Suppressor macrophage (primary cell): ENCODE measurements at regions not wholly inside any gene's neighbourhood (a gene's known extent, or its start where the extent isn't known, plus 50 kb on each side); places are given as distances from the start of the nearest gene placed in this dataset.
"Not testable (repeated sequence)": the region's sequence is repeated elsewhere in the genome, so short reads cannot be mapped to it uniquely, and the experiment has no call there.

ENCODE experiments used
- DNase-seq, 4 experiments: peaks; one replicate each; pipeline ENCODE4 v3.0.0-alpha.2; 2020 to 2022

DNA sequence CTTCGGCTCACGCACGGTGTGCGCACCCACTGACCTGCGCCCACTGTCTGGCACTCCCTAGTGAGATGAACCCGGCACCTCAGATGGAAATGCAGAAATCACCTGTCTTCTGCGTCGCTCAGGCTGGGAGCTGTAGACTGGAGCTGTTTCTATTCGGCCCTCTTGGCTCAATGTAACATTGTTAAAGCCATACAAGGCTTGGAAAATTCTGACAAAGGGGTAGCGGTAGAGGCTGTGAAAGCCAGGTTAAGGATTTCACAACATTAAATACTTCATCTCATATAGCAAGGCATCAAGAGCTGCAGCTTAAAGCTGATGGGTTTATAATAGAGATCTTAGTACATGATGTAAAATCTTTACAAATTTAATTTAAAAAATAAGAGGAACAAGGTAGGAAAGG, 211.8 kb downstream of the BTBD3 start:
- not testable (repeated sequence) for DNase-seq

DNA sequence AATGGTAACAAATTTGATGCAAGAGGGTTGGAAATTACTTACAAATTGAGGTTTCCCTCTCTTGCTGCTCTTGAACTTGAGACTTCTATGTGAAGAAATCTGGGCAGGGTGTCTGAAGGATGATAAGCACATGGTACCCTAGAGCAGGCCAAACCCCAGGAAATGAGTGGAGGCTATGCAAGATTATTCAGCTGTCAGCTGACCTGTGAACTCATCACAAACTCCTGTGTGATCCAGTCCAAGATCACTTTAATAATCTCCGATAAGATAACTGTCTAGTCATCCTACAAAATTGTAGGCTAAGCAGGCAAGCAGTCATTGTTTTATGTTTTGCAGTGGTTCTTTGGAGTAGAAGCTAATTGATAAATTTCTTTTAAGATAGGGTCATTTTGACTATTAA, 213.1 kb downstream of the BTBD3 start:
- no peak for DNase-seq

DNA sequence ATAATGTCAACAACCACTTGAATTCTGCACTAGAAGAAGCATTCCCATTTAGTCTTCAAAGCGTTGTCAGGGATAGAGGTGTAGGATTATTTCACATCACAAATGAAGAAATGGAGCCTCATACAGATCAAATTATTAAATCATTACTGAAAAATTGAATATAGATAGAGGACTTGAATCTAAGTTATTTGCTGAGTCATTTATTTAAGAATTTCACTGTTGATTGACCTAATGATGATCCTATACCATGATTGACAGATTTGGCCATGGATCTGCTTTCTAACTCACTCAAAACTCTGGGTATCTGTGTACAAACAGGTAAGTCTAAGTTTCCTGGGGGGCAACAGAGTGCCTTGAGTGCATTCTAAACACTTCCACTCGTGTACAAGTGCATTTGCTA, 215.9 kb downstream of the BTBD3 start:
- no peak for DNase-seq

DNA sequence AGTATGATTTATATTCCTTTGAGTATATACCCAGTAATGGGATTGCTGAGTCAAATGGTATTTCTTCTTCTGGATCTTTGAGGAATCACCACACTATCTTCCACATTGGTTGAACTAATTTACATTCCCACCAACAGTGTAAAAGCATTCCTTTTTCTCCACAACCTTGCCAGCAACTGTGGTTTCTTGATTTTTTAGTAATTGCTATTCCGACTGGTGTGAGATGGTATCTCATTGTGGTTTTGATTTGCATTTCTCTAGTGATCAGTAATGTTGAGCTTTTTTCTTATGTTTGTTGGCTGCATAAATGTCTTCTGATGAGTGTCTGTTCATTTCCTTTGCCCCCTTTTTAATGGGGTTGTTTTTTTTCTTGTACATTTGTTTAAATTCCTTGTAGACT, 228.3 kb downstream of the BTBD3 start:
- DNase-seq = not testable (repeated sequence)

DNA sequence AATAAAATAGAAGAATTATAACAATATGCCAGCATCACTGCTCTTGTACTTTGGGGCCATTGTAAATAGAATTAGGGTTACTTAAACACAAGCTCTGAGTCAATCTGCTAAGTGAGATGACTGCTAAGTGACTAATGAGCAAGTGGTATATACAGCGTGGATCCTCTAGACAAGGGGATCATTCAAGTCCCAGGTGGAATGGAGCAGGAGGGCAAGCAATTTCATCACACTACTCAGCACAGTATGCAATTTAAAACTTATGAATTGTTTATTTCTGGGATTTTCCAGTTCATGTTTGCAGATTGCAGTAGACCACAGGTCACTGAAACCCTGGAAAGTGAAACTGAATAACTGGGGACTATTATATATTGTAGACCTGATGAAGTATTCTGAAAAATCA, 235.3 kb downstream of the BTBD3 start:
- DNase-seq = no peak

DNA sequence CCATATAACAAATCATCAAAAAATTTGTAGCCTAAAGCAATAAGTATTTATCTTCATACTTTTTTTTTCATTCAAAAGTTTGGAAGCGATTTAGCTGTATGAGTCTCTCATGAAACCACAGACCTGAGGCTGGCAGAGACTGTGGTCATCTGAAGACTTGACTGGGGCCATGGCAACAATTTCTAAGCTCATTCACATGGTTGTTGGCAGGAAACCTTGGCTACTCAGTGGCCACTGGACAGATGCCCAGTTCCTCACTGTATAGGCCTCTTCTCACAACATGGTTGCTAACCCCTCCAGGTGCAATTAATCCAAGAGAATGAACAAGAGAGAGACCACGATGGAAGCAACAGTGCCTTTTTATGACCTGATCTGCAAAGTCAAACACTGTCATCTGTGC, 235.9 kb downstream of the BTBD3 start:
- DNase-seq = no peak

DNA sequence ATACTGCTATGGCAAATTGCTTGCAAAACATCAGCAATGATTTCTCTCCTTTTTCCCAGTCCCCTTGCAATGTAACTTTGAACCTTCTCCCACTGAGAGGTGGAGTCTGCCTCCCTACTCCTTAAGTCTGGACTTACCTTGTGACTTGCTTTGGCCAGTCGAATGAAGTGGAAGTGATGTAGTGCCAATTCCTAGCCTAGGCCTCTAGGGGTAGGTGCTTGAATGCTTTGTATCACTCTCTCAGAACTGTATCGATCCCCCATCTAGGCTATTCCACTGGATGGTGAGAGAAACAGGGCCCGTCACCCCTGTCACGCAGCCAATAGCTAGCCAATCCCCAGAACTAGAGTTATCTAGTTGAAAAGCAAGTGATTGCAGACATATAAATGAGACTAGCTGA, 238.6 kb downstream of the BTBD3 start:
- no peak for DNase-seq

DNA sequence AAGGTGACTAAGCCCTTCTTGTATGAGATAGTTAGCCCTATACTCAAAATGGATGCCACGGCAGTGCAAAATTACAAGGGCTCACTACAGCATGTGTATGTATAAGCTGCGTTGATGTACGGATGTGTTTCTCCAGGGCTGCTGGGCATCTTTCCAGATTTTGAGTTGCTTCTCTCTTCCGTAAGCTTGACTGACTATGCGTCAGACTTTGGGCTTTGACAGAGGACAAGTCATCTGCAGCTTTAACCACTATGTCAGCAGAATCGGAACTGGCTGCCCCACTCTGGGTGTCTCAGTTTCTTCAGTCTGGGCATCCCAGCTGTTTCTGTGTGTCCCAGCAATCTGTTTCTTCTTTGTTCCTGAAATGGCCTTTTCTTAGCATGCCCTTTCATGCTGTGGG, 241.6 kb downstream of the BTBD3 start:
- no peak for DNase-seq

DNA sequence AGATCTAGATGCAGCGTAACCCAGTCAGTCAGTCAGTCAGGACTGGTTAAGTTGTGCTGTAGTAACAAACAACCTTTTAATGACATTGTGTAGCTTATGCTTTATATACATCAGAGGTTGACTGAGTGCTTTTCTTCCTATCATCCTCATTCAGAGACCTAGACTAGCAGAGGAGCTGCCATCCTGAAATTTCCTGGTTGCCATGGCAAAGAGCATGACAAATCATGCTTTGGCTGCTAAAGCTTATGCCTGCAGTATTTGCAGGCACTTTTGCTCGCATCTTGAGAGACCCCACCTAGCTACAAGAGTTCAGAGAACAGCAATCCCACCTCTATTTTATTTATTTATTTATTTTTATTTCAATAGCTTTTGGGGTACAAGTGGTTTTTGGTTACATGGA, 244.0 kb downstream of the BTBD3 start:
- no peak for DNase-seq

DNA sequence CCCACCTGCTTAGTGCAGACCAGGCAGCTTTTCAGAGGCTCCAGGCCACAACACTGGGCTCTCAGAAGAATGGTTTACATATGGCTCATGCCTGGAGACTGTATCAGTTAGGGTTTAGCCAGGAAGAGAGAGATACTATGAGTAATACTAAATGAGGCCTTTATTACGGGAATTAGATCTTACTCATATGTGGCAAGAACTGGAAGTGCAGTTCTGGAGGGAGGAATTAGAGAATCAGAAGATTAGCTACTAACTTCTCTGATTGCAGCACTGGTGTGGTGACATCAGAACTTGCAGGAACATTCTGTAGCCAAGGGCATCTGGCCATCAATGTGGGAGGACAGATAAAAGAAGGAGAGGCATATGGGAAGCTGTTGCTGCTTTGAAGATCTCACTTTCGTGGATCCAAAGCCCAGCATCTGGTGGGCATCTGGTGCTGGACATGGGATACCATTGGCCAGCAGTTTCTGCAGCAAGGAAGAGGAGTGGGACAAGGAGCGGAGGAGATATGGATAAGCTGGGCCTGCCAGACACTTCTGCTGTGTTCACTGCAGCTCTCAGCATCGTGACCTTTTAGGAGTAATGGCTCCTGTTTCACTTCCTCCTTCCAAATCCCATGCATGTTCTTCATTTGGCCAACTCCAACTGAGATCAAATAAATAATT, 248.5 kb downstream of the BTBD3 start:
- peak; percentile 61 to 80 (median 70) for DNase-seq

DNA sequence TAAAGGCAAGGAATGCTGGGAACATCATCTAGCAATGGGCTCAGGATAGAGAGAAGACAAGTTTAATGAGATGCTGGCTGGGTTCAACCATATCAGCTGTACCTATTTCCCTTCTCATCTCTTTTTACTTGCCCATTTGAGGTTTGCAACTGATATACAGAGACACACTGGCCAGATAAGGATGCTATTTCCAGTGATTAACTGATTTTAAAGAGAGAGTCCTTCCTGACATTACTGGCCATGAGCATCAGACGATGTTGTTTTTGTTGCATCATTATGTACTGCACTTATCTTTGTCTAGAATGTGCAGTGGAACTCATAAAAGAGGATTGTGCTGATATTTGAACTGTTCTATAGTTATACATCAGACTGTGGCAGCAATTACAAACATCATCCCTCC, 252.7 kb downstream of the BTBD3 start:
- no peak for DNase-seq

DNA sequence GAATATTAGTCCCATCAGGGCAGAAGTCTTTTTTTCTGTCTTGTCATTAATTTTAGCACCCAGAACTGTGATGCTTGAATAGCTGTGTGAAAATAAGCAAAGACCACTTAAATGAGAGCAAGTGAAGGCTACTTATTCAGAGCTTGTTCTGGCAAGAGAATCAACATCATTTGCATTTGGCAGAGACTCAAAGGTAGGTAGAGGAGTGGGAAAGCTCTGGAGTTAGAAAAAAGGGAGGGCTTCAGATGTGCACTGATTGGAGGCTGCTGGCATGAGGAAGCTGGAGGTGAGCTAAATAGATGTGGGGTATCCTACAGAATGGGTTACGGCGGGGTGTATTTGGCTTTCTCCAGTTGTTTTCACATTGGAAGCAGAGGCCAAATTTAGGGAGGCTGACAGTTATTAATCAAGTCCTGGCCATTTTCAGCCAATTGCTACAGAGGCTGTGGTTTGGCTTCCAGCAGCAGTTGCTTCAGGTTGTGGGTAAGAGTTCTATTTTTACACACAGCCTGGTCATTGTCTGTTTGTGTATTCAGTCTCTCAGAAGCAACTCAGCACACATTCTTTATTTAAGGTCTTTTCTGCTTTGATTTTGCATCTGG, 254.3 kb downstream of the BTBD3 start:
- DNase-seq = peak in 3 of 4 experiments; percentile 20 to 28 (median 26)

DNA sequence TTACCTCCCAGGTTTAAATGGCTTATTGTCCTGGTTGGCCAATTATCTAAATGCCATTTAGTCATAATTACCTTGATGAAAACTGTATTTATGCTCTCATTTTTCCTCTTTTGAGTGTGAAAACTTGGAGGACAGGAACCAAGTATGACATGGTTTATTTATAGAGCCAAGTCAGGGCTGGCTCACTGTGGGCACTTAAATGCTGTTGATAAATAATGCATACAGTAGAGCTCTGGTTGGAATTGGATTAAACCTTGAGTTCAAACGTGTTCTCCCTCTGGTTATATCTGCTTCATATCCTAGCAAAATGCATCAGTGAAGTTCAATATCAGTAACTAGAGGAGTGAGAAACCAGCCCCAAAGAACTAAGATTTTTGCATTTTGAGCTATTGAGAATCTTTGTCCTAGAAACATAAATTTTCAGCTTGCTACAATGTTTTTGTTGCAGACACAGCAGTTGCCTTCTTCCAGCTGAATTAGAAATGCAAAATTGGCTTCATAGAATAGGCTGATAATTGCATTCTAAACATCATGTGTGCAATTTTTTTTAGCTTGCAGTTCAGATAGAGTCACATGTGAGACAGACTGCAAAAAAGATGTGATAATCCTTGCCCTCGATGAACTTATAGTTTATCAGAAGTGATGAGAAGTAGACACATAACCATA, 255.8 kb downstream of the BTBD3 start:
- peak in 2 of 4 experiments; percentile 5 to 7 for DNase-seq

DNA sequence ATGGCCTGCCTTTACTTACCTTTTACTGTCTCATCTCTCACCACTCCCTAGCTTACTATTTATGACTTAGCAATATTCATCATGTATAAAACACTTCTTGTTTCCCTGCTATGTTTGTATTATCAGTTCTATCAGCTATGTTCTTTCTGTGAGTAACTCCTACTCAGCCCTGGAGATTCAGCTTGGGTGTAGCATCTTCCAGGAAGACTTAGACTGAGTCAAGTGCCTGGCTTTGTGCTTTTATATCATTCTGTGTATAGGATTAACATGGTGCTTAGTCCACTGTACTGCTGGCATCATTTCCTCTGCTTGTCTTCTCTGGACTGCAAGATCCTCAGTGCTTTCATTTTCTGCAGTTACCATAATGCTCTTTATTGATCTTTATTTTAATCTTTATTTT, 257.8 kb downstream of the BTBD3 start:
- DNase-seq = no peak

DNA sequence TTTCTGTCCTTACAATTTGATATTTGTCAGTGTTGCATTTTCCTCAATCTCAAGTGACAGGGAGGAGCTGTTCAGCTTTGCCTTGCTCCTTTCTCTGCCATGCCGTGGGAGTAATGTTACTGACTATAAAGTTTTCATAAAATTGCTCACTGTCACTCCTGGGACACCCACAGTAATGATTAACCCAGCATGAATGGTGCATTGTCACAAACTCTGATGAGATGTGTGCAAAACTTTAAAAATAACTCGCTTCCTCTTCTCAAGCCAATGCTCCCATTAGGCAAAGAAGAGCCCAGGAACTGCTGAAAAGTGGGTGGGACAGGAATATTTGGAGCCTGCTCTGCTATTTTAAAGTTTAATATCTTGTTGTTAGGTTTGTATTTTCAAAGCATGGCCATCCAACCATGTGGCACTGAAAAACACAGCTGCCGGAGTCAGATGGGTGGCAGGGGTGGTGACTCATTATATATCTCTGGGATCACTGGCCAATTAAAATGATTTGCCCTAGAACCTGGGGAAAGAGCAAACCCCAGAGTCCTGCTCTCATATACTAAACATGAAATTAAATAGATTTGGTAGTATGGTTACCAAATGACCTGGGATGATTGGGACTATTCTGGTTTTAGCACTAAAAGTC, 260.1 kb downstream of the BTBD3 start:
- peak; percentile 36 to 68 (median 47) for DNase-seq

DNA sequence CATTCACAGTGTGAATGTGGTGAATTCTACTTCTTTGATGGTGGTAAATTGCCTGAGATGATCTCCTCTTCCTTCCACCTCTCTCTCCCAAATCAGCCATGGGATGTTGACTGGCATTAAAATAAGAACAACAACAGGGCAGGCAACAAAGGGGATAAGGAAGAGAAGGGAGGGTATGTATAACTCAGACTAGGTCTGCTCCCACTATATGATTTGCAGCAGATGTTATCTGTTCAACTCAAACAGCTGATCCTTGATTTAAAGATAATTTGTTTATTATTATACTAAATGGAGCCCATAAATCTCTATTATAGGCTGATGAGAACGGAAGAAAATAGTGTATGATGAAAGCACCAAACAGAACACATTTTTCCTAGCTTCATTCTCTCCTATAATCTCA, 262.0 kb downstream of the BTBD3 start:
- no peak for DNase-seq

DNA sequence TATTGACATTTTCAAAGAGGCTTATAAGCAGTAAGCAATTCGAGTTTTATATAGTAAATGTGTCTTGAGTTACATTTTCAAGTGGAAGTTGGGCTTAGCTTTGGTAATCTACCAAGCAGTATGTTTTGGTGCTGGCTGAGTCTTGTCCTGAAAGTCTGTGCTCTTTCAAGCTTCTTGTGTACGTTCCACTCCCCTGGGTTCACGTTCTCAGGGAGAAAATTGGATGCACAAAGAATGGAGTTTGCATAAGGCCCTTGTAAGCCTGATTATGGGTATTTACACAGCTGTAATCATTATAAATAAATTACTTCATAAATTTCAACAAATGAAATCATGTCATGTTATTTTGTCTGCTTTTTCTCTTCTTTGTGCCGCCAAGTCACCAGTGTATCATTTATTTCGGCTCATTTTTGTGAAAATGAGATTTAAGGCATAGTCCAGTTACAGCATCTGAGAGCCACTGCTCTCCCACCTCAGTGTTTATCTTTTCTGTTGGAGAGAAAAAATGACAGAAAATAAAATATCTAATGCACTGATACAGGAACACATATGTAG, 262.5 kb downstream of the BTBD3 start:
- DNase-seq = no peak

DNA sequence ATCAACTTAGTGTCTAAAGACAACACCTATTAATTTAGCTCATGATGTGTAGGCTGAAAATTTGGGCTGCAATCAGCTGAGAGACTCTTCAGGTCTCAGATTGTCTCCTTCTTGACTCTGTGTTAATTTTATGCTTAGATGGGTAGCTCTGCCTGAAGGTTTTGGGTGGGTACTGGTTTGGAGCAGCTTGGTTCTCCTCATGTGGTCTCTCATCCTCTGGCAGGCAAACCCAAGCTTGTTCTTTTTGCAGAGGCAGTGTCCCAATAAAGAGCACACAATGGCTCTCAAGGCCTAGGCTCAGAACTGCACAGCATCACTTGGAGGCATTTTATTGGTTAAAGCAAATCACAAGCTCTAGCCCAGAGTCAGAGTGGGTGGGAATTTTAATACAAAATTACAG, 280.6 kb downstream of the BTBD3 start:
- DNase-seq = no peak

DNA sequence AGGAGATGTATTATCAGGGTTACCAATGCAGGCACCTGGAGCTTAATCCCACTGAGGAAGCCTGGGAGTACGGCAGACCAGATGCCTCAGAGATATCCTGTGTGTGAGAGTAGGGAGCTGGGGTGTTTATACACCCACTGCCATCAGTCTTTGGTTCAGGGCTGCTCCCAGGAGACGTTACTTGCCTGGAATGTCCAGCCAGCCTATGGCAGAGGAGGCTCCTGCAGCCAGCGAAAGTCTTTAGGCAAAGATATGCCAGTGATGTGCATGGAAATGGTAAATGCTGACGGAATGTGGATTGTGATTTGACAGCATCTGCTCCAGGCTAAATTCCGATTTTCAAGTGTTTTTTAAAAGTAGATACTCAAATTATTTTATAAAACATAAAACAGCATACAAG, 282.0 kb downstream of the BTBD3 start:
- DNase-seq = no peak

DNA sequence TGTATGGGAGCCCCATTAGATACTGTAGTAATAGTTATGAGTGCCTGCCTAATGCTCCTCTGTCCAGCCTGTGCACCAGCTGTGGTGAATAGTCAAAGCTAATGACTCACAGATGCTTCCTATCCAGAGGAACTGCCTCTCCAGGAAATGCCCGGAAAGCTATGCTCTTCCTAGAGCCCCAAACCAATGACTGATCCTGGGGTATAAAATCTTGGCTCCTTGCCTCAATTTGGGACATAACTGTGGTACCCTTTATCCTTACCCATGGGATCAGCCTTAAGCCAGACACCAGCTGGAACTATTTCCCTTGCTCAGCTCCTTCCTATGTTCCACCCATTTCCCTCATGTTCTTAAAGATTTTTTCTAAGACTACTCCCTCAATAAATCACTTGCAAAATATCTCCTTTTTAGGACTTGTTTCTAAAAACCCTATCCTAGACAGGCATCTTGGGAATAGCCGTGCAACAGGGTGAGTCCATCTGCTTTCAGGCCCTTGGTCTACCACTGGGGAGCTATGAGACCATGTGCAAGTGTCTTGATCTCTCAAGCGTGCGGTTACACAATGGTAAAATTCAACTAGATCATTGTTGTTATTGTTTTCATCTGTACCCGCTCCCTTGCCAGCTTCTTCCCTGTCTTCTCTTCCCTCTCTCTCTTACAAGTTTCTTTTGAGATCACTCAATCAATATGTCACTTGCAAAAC, 283.7 kb downstream of the BTBD3 start:
- no peak for DNase-seq

DNA sequence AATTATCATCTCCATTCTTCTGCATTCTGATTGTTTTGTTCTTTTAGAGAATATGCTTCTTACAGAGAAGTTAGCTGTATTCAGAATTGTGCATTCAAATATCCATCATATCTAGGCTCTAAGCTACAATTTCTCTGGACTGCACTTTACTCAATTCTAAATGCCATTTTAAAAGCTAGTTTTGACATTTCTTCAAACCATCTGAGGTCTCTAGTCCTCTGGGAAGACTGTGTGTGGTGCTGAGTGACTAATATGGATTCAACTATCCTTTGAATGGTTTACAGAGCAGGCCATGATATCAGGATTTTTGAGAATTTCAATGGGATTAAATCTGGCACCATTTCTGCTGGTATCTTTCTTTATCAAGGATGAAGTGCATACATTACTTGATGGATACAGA, 285.7 kb downstream of the BTBD3 start:
- DNase-seq = no peak

DNA sequence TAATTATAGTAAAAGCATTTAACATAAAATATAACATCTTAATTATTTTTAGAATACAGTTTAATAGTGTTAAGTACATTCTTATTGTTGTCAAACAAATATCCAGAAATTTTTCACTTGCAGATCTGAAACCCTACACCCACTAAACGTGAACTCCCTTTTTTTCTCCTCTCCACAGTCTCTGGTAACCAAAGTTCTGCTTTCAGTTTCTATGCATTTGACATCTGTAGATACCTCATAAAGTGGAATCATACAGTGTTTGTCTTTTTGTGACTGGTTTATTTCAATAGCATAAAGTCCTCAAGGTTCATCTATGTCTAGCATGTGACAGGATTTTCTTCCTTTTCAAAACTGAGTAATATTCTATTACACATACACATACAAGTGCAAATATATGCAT, 286.3 kb downstream of the BTBD3 start:
- DNase-seq = peak in 2 of 4 experiments; percentile 16 to 35

DNA sequence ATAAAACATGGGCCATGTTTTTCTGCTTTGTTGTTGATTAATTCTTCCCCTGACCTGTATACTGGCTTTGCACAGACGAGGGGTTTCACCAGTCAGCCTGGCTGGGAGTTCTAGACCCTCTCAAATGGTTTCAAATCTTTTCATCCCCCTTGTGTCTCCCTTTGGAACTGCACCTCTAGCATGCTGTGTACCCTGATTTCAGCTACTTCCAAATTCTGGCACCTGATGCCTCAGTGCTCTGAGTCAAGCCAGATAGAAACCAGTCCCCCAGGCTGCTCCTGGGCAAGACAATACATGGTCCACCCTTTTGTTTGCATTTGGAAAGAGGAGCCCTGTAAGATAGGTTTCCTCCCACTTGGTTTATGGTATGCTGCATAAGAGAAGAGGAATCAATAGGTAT, 290.2 kb downstream of the BTBD3 start:
- DNase-seq = peak; percentile 57 to 64 (median 60)
